ENCODE measurements at regions not wholly inside any gene's neighbourhood (a gene's known extent, or its start where the extent isn't known, plus 50 kb on each side); places are given as distances from the start of the nearest gene placed in this dataset.

GRCh38 chr7:54629771-54630170 lies 87.6 kb downstream of the VSTM2A start:
- no peak for DNase-seq (ENCODE audit: low read depth)

GRCh38 chr7:54622696-54623309 lies 80.6 kb downstream of the VSTM2A start:
- DNase-seq (ENCODE audit: low read depth), result no peak
